Ectodermal cell (in vitro differentiated cells): ENCODE measurements at regions not wholly inside any gene's neighbourhood (a gene's known extent, or its start where the extent isn't known, plus 50 kb on each side); places are given as distances from the start of the nearest gene placed in this dataset.

Experiments
- H3K27ac ChIP-seq: 2 replicates; pipeline ENCODE4 v1.7.0; 2013; ENCODE audit warnings: mild to moderate bottlenecking, low read depth, low read length; ENCODE audit not compliant: insufficient read depth, poor library complexity, severe bottlenecking
- H3K27me3 ChIP-seq: 2 replicates; pipeline ENCODE4 v1.7.0; 2013; ENCODE audit warnings: mild to moderate bottlenecking, low read length; ENCODE audit not compliant: insufficient read depth, control insufficient read depth, poor library complexity, severe bottlenecking
- H3K36me3 ChIP-seq: one replicate; pipeline ENCODE4 v1.7.0; 2013; ENCODE audit warnings: low read length; ENCODE audit not compliant: control insufficient read depth, insufficient read depth
- H3K4me1 ChIP-seq: one replicate; pipeline ENCODE4 v1.7.0; 2013; ENCODE audit warnings: low read length; ENCODE audit not compliant: control insufficient read depth, insufficient read depth
- H3K4me3 ChIP-seq: 2 replicates; pipeline ENCODE4 v1.7.0; 2013; ENCODE audit warnings: low read depth, low read length, control low read depth; ENCODE audit not compliant: insufficient read depth
- H3K9me3 ChIP-seq: 2 replicates; pipeline ENCODE4 v1.7.0; 2013; ENCODE audit warnings: mild to moderate bottlenecking, low read length, moderate library complexity; ENCODE audit not compliant: control insufficient read depth
- WGBS, 2 experiments: methylation state at CpG; one replicate each; pipeline ENCODE4 v1.1.7; 2013; ENCODE audit warnings: missing lambda C conversion rate in 2 of 2; 5-methylcytosine and 5-hydroxymethylcytosine counted together

GRCh38 chr3:20905210-20905805 is 719.3 kb upstream of the SGO1 start:
- Histone ChIP-seq H3K27me3 (no peaks in the 10 kb centered on the region), H3K36me3 (no peaks in the 10 kb centered on the region), H3K27ac (no peak overlapping the region), H3K4me1 (no peaks in the 10 kb centered on the region), H3K4me3 (no peak overlapping the region), H3K9me3 (no peaks in the 10 kb centered on the region)
- WGBS, 2 experiments: 86 to 87% methylated on average over 5 to 7 of the region's 8 CpGs

- Histone ChIP-seq H3K36me3 (no peaks in the 10 kb centered on the region), H3K27ac (no peak overlapping the region), H3K27me3 (no peaks in the 10 kb centered on the region), H3K4me3 (no peak overlapping the region), H3K9me3 (no peaks in the 10 kb centered on the region), H3K4me1 (no peaks in the 10 kb centered on the region)
- 60 to 70% methylated on average over 3 of the region's 3 CpGs for WGBS, 2 experiments
Observed at GRCh38 chr3:20904671-20905070, 718.7 kb upstream of the SGO1 start.

- Histone ChIP-seq H3K27ac (no peak overlapping the region), H3K9me3 (no peaks in the 10 kb centered on the region), H3K27me3 (no peaks in the 10 kb centered on the region), H3K4me1 (no peaks in the 10 kb centered on the region), H3K4me3 (no peak overlapping the region), H3K36me3 (no peaks in the 10 kb centered on the region)
- 91 to 93% methylated on average over 2 of the region's 2 CpGs for WGBS, 2 experiments
Observed at GRCh38 chr3:20898962-20899361, 713.0 kb upstream of the SGO1 start.

DNA sequence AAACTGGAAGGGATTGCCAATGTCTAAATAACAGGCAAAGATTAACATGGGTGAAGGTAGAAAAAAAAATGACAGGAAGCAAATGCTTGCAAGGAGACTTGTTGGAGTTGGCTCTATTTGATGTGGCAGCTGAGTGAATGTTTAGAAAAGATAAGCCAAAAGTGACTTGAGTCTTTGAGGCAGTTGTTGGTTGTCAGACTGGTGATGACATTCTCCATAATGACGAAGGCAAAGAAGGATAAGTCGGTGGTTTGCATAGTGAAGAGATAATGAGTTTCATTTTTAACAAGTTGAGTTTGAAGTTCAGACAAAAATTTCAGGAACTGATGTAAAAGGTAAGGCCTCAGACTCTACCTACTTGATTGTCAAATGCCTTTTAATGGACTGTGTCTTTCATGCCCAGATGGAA is 704.1 kb upstream of the SGO1 start:
- Histone ChIP-seq H3K27me3 (no peaks in the 10 kb centered on the region), H3K36me3 (no peaks in the 10 kb centered on the region), H3K9me3 (no peaks in the 10 kb centered on the region), H3K4me3 (no peak overlapping the region), H3K27ac (no peak overlapping the region), H3K4me1 (no peaks in the 10 kb centered on the region)
- 88 to 95% methylated on average over 2 of the region's 2 CpGs for WGBS, 2 experiments

GRCh38 chr3:20878691-20879090 is 692.7 kb upstream of the SGO1 start:
- Histone ChIP-seq H3K9me3 (no peaks in the 10 kb centered on the region), H3K27me3 (no peaks in the 10 kb centered on the region), H3K4me1 (no peaks in the 10 kb centered on the region), H3K36me3 (no peaks in the 10 kb centered on the region), H3K27ac (no peak overlapping the region), H3K4me3 (no peak overlapping the region)
- 94 to 100% methylated on average over 2 of the region's 2 CpGs for WGBS, 2 experiments

DNA sequence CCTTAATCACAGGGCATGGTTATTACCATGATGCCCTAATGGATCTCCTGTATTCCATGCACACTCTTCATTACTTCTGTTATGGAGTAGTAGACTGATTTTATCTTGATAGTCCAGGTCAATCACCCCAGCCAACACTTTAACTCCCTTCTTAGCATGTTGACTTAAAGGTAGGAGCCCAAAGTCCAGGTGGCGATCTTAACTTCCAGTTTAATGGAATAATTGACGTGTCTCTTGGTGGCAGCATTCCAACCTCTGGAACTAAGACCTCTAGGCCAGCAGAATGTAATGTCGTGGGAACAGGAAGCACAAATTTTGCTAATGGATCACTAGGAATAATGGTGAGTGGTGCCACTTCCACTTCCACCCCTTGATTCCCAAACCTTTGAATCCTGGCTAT is 687.2 kb upstream of the SGO1 start:
- 94 to 96% methylated on average over 3 of the region's 3 CpGs for WGBS, 2 experiments
- no peaks in the 10 kb centered on the region for H3K27me3 ChIP-seq

GRCh38 chr3:20870106-20870899 is 684.3 kb upstream of the SGO1 start:
- Histone ChIP-seq H3K27ac (no peak overlapping the region), H3K36me3 (no peaks in the 10 kb centered on the region), H3K9me3 (no peaks in the 10 kb centered on the region), H3K4me1 (no peaks in the 10 kb centered on the region), H3K27me3 (no peaks in the 10 kb centered on the region), H3K4me3 (no peak overlapping the region)
- 94 to 100% methylated on average over 2 to 3 of the region's 4 CpGs for WGBS, 2 experiments

More for the DNA sequence above, 687.2 kb upstream of the SGO1 start:
- H3K9me3 ChIP-seq: no peaks in the 10 kb centered on the region
- no peak overlapping the region for H3K27ac ChIP-seq
- no peaks in the 10 kb centered on the region for H3K4me1 ChIP-seq
- H3K4me3 ChIP-seq: no peak overlapping the region
- H3K36me3 ChIP-seq: no peaks in the 10 kb centered on the region

DNA sequence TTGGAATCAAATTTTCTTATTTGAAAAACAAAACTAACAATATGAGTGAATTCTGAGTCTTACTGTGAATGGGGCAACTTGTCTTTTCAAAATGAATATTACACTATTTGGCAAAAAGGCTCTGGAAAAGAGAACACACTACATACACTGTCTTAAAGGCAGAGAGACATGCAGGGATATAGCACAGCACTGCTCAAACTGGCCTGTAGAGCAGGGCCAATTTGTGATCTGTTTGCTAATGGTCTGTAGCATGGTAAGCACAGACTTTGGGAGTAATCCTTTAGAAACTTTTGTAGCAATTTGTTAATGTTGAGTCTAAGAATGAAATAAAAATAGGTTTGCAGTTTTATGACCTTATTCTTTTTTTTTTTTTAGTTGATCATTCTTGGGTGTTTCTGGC is 679.8 kb upstream of the SGO1 start:
- no peaks in the 10 kb centered on the region for H3K36me3 ChIP-seq
- H3K27ac ChIP-seq: no peak overlapping the region
- no peak overlapping the region for H3K4me3 ChIP-seq
- H3K9me3 ChIP-seq: no peaks in the 10 kb centered on the region
- no peaks in the 10 kb centered on the region for H3K4me1 ChIP-seq
- no peaks in the 10 kb centered on the region for H3K27me3 ChIP-seq

GRCh38 chr3:20861454-20861853 is 675.4 kb upstream of the SGO1 start:
- H3K4me1 ChIP-seq: no peaks in the 10 kb centered on the region
- no peak overlapping the region for H3K27ac ChIP-seq
- no peak overlapping the region for H3K4me3 ChIP-seq
- H3K36me3 ChIP-seq: no peaks in the 10 kb centered on the region
- no peaks in the 10 kb centered on the region for H3K27me3 ChIP-seq
- WGBS, 2 experiments: 92 to 93% methylated on average over 4 of the region's 4 CpGs
- H3K9me3 ChIP-seq: no peaks in the 10 kb centered on the region

GRCh38 chr3:20857636-20858035 is 671.6 kb upstream of the SGO1 start:
- Histone ChIP-seq H3K4me3 (no peak overlapping the region), H3K27me3 (no peaks in the 10 kb centered on the region), H3K27ac (no peak overlapping the region), H3K9me3 (no peaks in the 10 kb centered on the region), H3K4me1 (no peaks in the 10 kb centered on the region), H3K36me3 (no peaks in the 10 kb centered on the region)
- 78 to 88% methylated on average over 2 of the region's 2 CpGs for WGBS, 2 experiments
